Caco-2 (cell line): ENCODE measurements at regions not wholly inside any gene's neighbourhood (a gene's known extent, or its start where the extent isn't known, plus 50 kb on each side); places are given as distances from the start of the nearest gene placed in this dataset.

ENCODE experiments used
- BruUV-seq: library from RNA; stranded (reverse); fragments of 400-500 nt; replicated peaks from 2 replicates; lab custom pipeline; 2021; lab: Mats Ljungman, UMichigan
- CTCF ChIA-PET: fragments of 300-600 bp; sonication (Branson Sonifier 250); formaldehyde crosslinking; loops from one replicate; lab custom pipeline; 2022; ENCODE audit warnings: antibody characterized with exemption; lab: Charles Lee
- POLR2A ChIA-PET: fragments of 300-600 bp; sonication (Branson Sonifier 250); formaldehyde crosslinking; loops from one replicate; lab custom pipeline; 2022; ENCODE audit warnings: antibody characterized with exemption; lab: Charles Lee
- DNase-seq, 2 experiments: peaks; one replicate each; pipeline versions ENCODE4 v3.0.0 to v3.0.0-alpha.2; 2020 to 2022
- H3K27me3 ChIP-seq: replicated peaks from 2 replicates; pipeline ENCODE4 v1.6.0; 2011; ENCODE audit warnings: low read length; ENCODE audit not compliant: control insufficient read depth, insufficient read depth
- H3K36me3 ChIP-seq: 2 replicates; pipeline ENCODE4 v1.5.1; 2011; ENCODE audit warnings: low read length; ENCODE audit not compliant: control insufficient read depth, insufficient read depth
- H3K4me1 ChIP-seq: fragments of 250-450 bp; sonication (Bioruptor Pico); 2 replicates; pipeline ENCODE4 v1.5.1; 2020; ENCODE audit warnings: mild to moderate bottlenecking
- H3K4me3 ChIP-seq: 2 replicates; pipeline ENCODE4 v1.5.1; 2011; ENCODE audit warnings: low read depth, mild to moderate bottlenecking, control low read depth, low read length
- H3K9me3 ChIP-seq: fragments of 250-450 bp; sonication (Bioruptor Pico); 2 replicates; pipeline ENCODE4 v1.5.1; 2020; ENCODE audit warnings: mild to moderate bottlenecking, moderate library complexity
- H3K27ac Mint-ChIP-seq: one replicate; pipeline ENCODE4 v1.8.0; 2022; ENCODE audit warnings: mixed read lengths; ENCODE audit not compliant: unreplicated experiment
- H3K27me3 Mint-ChIP-seq: one replicate; pipeline ENCODE4 v1.8.0; 2022; ENCODE audit warnings: mixed read lengths; ENCODE audit not compliant: insufficient read depth, unreplicated experiment
- H3K36me3 Mint-ChIP-seq: one replicate; pipeline ENCODE4 v1.8.0; 2022; ENCODE audit warnings: mild to moderate bottlenecking, mixed read lengths; ENCODE audit not compliant: insufficient read depth, unreplicated experiment
- H3K4me1 Mint-ChIP-seq: one replicate; pipeline ENCODE4 v1.8.0; 2022; ENCODE audit warnings: low read depth, mixed read lengths; ENCODE audit not compliant: unreplicated experiment
- H3K4me3 Mint-ChIP-seq: one replicate; pipeline ENCODE4 v1.8.0; 2022; ENCODE audit warnings: mild to moderate bottlenecking, moderate library complexity, mixed read lengths; ENCODE audit not compliant: unreplicated experiment
- H3K9me3 Mint-ChIP-seq: one replicate; pipeline ENCODE4 v1.8.0; 2022; ENCODE audit warnings: mixed read lengths; ENCODE audit not compliant: unreplicated experiment
- intact Hi-C: fragments of 100-400 bp; cut with micrococcal nuclease; formaldehyde crosslinking; loops from one replicate; pipeline ENCODE4 v1.10.0; 2022; ENCODE audit not compliant: unreplicated experiment
- TF ChIP-seq, protein P1 (sequence below), 2 experiments: fragments of 200-600 bp in 1 of 2; IDR thresholded peaks; 1 replicate in 1 of 2; 2 replicates in 1 of 2; pipeline versions ENCODE4 v1.5.1 to v1.8.0; 2011 to 2022; ENCODE audit warnings: antibody characterized with exemption in 1 of 2, control low read depth in 1 of 2, inconsistent platforms in 1 of 2, low read depth in 1 of 2, low read length in 1 of 2, mild to moderate bottlenecking in 1 of 2, moderate library complexity in 1 of 2; ENCODE audit not compliant: insufficient read depth in 1 of 2, severe bottlenecking in 1 of 2, unreplicated experiment in 1 of 2

DNA sequence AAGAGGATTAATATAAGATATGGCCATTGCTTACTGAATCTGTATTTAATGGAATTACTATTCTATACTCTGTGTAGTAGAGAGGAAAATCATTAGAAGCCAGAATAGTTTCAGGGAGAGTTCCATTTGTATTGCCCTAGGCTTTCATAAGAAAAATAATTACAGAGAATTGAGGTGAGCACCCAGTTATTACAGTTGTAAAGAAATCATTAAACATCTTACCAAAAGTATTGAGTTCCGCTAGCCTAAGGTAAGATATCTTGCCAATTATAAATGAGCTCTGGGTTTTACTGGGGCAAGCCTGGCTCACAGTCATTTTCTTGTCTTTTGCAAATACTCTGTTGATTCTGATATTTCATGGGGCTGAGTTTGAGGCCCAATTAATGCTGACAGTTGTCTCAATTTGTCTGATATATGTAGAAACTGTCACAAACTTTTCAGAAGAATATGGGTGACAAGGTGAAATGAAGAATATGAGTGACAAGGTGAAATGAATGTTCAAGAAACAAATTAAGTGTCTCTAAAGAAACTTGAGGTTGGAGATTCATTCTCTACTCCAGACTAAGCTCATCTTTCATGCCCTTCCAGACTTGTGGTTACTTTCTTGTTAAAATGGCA is 127.8 kb downstream of the PTGER3 start:
- Histone ChIP-seq H3K4me1 (no peaks in the 10 kb centered on the region), H3K36me3 (no peaks in the 10 kb centered on the region), H3K27me3 (no peaks in the 10 kb centered on the region), H3K9me3 (no peaks in the 10 kb centered on the region), H3K4me3 (no peak overlapping the region)
- CTCF ChIA-PET, result no interaction called here
- Mint-ChIP-seq H3K9me3 (no peaks in the 10 kb centered on the region), H3K27ac (no peak overlapping the region), H3K27me3 (no peaks in the 10 kb centered on the region), H3K36me3 (no peaks in the 10 kb centered on the region), H3K4me1 (no peaks in the 10 kb centered on the region), H3K4me3 (no peak overlapping the region)
- TF ChIP-seq, protein P1, sequence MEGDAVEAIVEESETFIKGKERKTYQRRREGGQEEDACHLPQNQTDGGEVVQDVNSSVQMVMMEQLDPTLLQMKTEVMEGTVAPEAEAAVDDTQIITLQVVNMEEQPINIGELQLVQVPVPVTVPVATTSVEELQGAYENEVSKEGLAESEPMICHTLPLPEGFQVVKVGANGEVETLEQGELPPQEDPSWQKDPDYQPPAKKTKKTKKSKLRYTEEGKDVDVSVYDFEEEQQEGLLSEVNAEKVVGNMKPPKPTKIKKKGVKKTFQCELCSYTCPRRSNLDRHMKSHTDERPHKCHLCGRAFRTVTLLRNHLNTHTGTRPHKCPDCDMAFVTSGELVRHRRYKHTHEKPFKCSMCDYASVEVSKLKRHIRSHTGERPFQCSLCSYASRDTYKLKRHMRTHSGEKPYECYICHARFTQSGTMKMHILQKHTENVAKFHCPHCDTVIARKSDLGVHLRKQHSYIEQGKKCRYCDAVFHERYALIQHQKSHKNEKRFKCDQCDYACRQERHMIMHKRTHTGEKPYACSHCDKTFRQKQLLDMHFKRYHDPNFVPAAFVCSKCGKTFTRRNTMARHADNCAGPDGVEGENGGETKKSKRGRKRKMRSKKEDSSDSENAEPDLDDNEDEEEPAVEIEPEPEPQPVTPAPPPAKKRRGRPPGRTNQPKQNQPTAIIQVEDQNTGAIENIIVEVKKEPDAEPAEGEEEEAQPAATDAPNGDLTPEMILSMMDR (IDR thresholded peaks at IDR 0.05; ENCODE audit: insufficient read depth in 1 of 2, low read depth in 1 of 2, low read length in 1 of 2, severe bottlenecking in 1 of 2, unreplicated experiment in 1 of 2), result no peak
- no TSS peak for BruUV-seq
- POLR2A ChIA-PET, result no interaction called here
- intact Hi-C loops, result no loop called here
- no peak for DNase-seq
